Endothelial cell of umbilical vein (primary cell): ENCODE measurements at regions not wholly inside any gene's neighbourhood (a gene's known extent, or its start where the extent isn't known, plus 50 kb on each side); places are given as distances from the start of the nearest gene placed in this dataset.

ENCODE experiments used
- BruUV-seq: library from RNA; stranded (reverse); fragments of 400-500 nt; replicated peaks from 2 replicates; lab custom pipeline; 2021; lab: Mats Ljungman, UMichigan
- CTCF ChIA-PET: fragments of 300-600, 350-600 bp; sonication (Branson Sonifier 250); formaldehyde crosslinking; loops from one replicate; lab custom pipeline; 2021; ENCODE audit warnings: antibody characterized with exemption, inconsistent platforms; lab: Charles Lee
- POLR2A ChIA-PET: fragments of 300-600, 350-600 bp; sonication (Branson Sonifier 250); formaldehyde crosslinking; loops from one replicate; lab custom pipeline; 2021; ENCODE audit warnings: antibody characterized with exemption, inconsistent platforms; lab: Charles Lee
- DNase-seq: peaks from one replicate; pipeline ENCODE4 v3.0.0-alpha.2; 2011; ENCODE audit warnings: low read depth, low spot score
- FAIRE-seq: peaks from 2 replicates; lab custom pipeline; 2011; peaks lifted over from hg19 to GRCh38; lab: Jason Lieb, UNC
- H2AFZ ChIP-seq: 2 replicates; pipeline ENCODE4 v1.6.0; 2012; ENCODE audit warnings: low read depth, low read length, control low read depth, inconsistent platforms
- H3K27ac ChIP-seq: 2 replicates; pipeline ENCODE4 v1.5.1; 2011; ENCODE audit warnings: low read depth, mild to moderate bottlenecking, control low read depth, low read length, moderate library complexity; ENCODE audit not compliant: insufficient read depth
- H3K27me3 ChIP-seq, 2 experiments: 2 replicates each; pipeline versions ENCODE4 v1.6.0 to v1.6.1; 2011; ENCODE audit warnings: low read length in 2 of 2, mixed read lengths in 1 of 2; ENCODE audit not compliant: control insufficient read depth in 2 of 2, insufficient read depth in 2 of 2
- H3K36me3 ChIP-seq, 2 experiments: 2 replicates in 1 of 2; 3 replicates in 1 of 2; pipeline ENCODE4 v1.5.1; 2011; ENCODE audit warnings: low read length in 2 of 2, mild to moderate bottlenecking in 1 of 2, moderate library complexity in 1 of 2; ENCODE audit not compliant: control insufficient read depth in 2 of 2, insufficient read depth in 2 of 2; ENCODE audit errors: extremely low read depth in 1 of 2
- H3K4me1 ChIP-seq: 3 replicates; pipeline ENCODE4 v1.5.1; 2011; ENCODE audit warnings: mild to moderate bottlenecking, low read length; ENCODE audit not compliant: control insufficient read depth, insufficient read depth; ENCODE audit errors: extremely low read depth
- H3K4me2 ChIP-seq: 2 replicates; pipeline ENCODE4 v1.6.1; 2011; ENCODE audit warnings: low read length, control low read depth, mixed read lengths; ENCODE audit not compliant: insufficient read depth
- H3K4me3 ChIP-seq, 3 experiments: fragments of 200-600 bp in 1 of 3; sonication (generic), shearing (Covaris generic) in 1 of 3; replicated peaks in 1 of 3; 2 replicates each; pipeline ENCODE4 v1.5.1; 2011 to 2016; ENCODE audit warnings: control low read depth in 3 of 3, low read length in 3 of 3, mild to moderate bottlenecking in 2 of 3, inconsistent platforms in 1 of 3, low read depth in 1 of 3, moderate library complexity in 1 of 3; ENCODE audit not compliant: insufficient read depth in 1 of 3
- H3K79me2 ChIP-seq: 2 replicates; pipeline ENCODE4 v1.6.0; 2012; ENCODE audit warnings: low read length, inconsistent platforms; ENCODE audit not compliant: control insufficient read depth, insufficient read depth
- H3K9ac ChIP-seq: replicated peaks from 2 replicates; pipeline ENCODE3; 2011; ENCODE audit warnings: low read length, control low read depth; ENCODE audit not compliant: insufficient read depth; ENCODE audit errors: extremely low read depth
- H3K9me1 ChIP-seq: replicated peaks from 3 replicates; pipeline ENCODE4 v1.6.0; 2011; ENCODE audit warnings: mild to moderate bottlenecking, low read length; ENCODE audit not compliant: control insufficient read depth, insufficient read depth; ENCODE audit errors: extremely low read depth
- H3K9me3 ChIP-seq: replicated peaks from 2 replicates; pipeline ENCODE4 v1.5.1; 2012; ENCODE audit warnings: low read length, inconsistent platforms; ENCODE audit not compliant: control insufficient read depth, insufficient read depth
- H4K20me1 ChIP-seq: replicated peaks from 2 replicates; pipeline ENCODE3; 2011; ENCODE audit warnings: mild to moderate bottlenecking, low read length; ENCODE audit not compliant: control insufficient read depth, insufficient read depth; ENCODE audit errors: extremely low read depth
- CTCF ChIP-seq, 2 donors: IDR thresholded peaks; 1 replicate in 1 of 2; 2 replicates in 1 of 2; pipeline ENCODE4 v1.5.1; 2011; ENCODE audit warnings: low read length in 2 of 2, mild to moderate bottlenecking in 2 of 2, moderate library complexity in 2 of 2, control low read depth in 1 of 2, inconsistent platforms in 1 of 2, low read depth in 1 of 2; ENCODE audit not compliant: insufficient read depth in 1 of 2; ENCODE audit errors: extremely low read depth in 1 of 2
- EZH2 ChIP-seq: IDR thresholded peaks from 2 replicates; pipeline ENCODE4 v1.6.1; 2012; ENCODE audit warnings: borderline replicate concordance, low read depth, mild to moderate bottlenecking, moderate library complexity, low read length, inconsistent platforms; ENCODE audit not compliant: severe bottlenecking
- FOS ChIP-seq: IDR thresholded peaks from 2 replicates; pipeline ENCODE4 v1.6.1; 2011; ENCODE audit warnings: mild to moderate bottlenecking, low read length, moderate library complexity, borderline replicate concordance; ENCODE audit not compliant: insufficient read depth
- GATA2 ChIP-seq: IDR thresholded peaks from 2 replicates; pipeline ENCODE4 v1.7.0; 2011; ENCODE audit warnings: low read depth, mild to moderate bottlenecking, moderate library complexity, mixed read lengths, low read length; ENCODE audit not compliant: insufficient read length, insufficient read depth
- JUN ChIP-seq: IDR thresholded peaks from 2 replicates; pipeline ENCODE4 v1.6.1; 2011; ENCODE audit warnings: borderline replicate concordance, low read depth; ENCODE audit not compliant: insufficient read length, insufficient read depth
- MAX ChIP-seq: IDR thresholded peaks from 2 replicates; pipeline ENCODE4 v1.6.1; 2011; ENCODE audit not compliant: insufficient read depth, insufficient read length
- MYC ChIP-seq: IDR thresholded peaks from one replicate; pipeline ENCODE4 v1.6.1; 2011; ENCODE audit warnings: mild to moderate bottlenecking, low read depth, low read length
- POLR2A ChIP-seq: IDR thresholded peaks from 2 replicates; pipeline ENCODE4 v1.6.1; 2012; ENCODE audit warnings: low read depth, mild to moderate bottlenecking, control low read depth, low read length
- POLR2AphosphoS5 ChIP-seq: IDR thresholded peaks from 2 replicates; pipeline ENCODE4 v1.6.1; 2012; ENCODE audit warnings: low read depth, mild to moderate bottlenecking, control low read depth, low read length, moderate library complexity; ENCODE audit not compliant: insufficient read depth
- dilution Hi-C: fragments of 300-500 bp; cut with MboI; formaldehyde crosslinking; loops from one replicate; pipeline ENCODE4 v1.15.0; 2019; ENCODE audit warnings: low sequenced_read_pairs; ENCODE audit not compliant: extremely low pct_ligation_motif_present
- intact Hi-C: fragments of 100-400 bp; cut with micrococcal nuclease; formaldehyde crosslinking; loops from one replicate; pipeline ENCODE4 v1.10.0; 2022

- H3K4me1 ChIP-seq: no peaks in the 10 kb centered on the region
- H3K4me3 ChIP-seq: no peak overlapping the region
- intact Hi-C loops (no loop called here), dilution Hi-C loops (no loop called here)
- no peak overlapping the region for H3K27ac ChIP-seq
- no peaks in the 10 kb centered on the region for H3K9me1 ChIP-seq
- no peaks in the 10 kb centered on the region for H4K20me1 ChIP-seq
- FAIRE-seq (no peak), DNase-seq (no peak)
- TF ChIP-seq POLR2A (no peak), MAX (no peak), JUN (no peak), MYC (no peak), CTCF (IDR thresholded peaks at IDR 0.05; ENCODE audit: extremely low read depth in 1 of 2, insufficient read depth in 1 of 2, low read depth in 1 of 2, low read length in 2 of 2) (no peak), EZH2 (no peak), POLR2AphosphoS5 (no peak), GATA2 (no peak), FOS (no peak)
- POLR2A ChIA-PET: no interaction called here
- no peak overlapping the region for H3K4me2 ChIP-seq
- no peaks in the 10 kb centered on the region for H3K27me3 ChIP-seq
- no peak overlapping the region for H3K9ac ChIP-seq
- BruUV-seq: no TSS peak
- no peaks in the 10 kb centered on the region for H3K79me2 ChIP-seq
- no peak overlapping the region for H2AFZ ChIP-seq
- no peaks in the 10 kb centered on the region for H3K36me3 ChIP-seq
- no peaks in the 10 kb centered on the region for H3K9me3 ChIP-seq
- CTCF ChIA-PET: no interaction called here
Measured at GRCh38 chr3:106458952-106459351, 590.1 kb upstream of the CBLB start.
